H1 (cell line): ENCODE measurements at regions not wholly inside any gene's neighbourhood (a gene's known extent, or its start where the extent isn't known, plus 50 kb on each side); places are given as distances from the start of the nearest gene placed in this dataset.

Source experiments
- CTCF ChIA-PET: fragments of 300-600 bp; sonication (Branson Sonifier 250); formaldehyde crosslinking; loops from one replicate; lab custom pipeline; 2021; ENCODE audit not compliant: partially characterized antibody; lab: Charles Lee
- POLR2A ChIA-PET: fragments of 300-600 bp; sonication (Branson Sonifier 250); formaldehyde crosslinking; loops from one replicate; lab custom pipeline; 2021; ENCODE audit warnings: inconsistent platforms; ENCODE audit not compliant: partially characterized antibody; lab: Charles Lee
- DNase-seq, 2 experiments: peaks; one replicate each; pipeline versions ENCODE4 v3.0.0 to v3.0.0-alpha.2; 2010 to 2022; ENCODE audit warnings: low spot score in 2 of 2, low read depth in 1 of 2, mixed read lengths in 1 of 2
- FAIRE-seq: peaks from 2 replicates; lab custom pipeline; 2011; peaks lifted over from hg19 to GRCh38; lab: Jason Lieb, UNC
- H2AFZ ChIP-seq: 2 replicates; pipeline ENCODE4 v1.8.1; 2012; ENCODE audit warnings: low read length, inconsistent platforms
- H2AK5ac ChIP-seq: 2 replicates; pipeline ENCODE4 v1.6.1; 2013; ENCODE audit warnings: low read depth, low read length
- H2BK120ac ChIP-seq: replicated peaks from 2 replicates; pipeline ENCODE3; 2013; ENCODE audit warnings: low read depth, low read length, inconsistent platforms
- H2BK12ac ChIP-seq: 2 replicates; pipeline ENCODE4 v1.6.1; 2013; ENCODE audit warnings: low read depth, low read length
- H2BK15ac ChIP-seq: 2 replicates; pipeline ENCODE4 v1.6.1; 2013; ENCODE audit warnings: low read length
- H2BK20ac ChIP-seq: 2 replicates; pipeline ENCODE4 v1.6.1; 2013; ENCODE audit warnings: low read length
- H2BK5ac ChIP-seq: 2 replicates; pipeline ENCODE4 v1.6.1; 2013; ENCODE audit warnings: low read depth, low read length
- H3K14ac ChIP-seq: 2 replicates; pipeline ENCODE4 v1.6.1; 2013; ENCODE audit warnings: inconsistent platforms; ENCODE audit not compliant: insufficient read length
- H3K18ac ChIP-seq: 2 replicates; pipeline ENCODE4 v1.6.1; 2013; ENCODE audit warnings: low read length; ENCODE audit errors: extremely low read depth
- H3K23ac ChIP-seq: 2 replicates; pipeline ENCODE4 v1.6.1; 2013; ENCODE audit warnings: inconsistent platforms; ENCODE audit not compliant: insufficient read length
- H3K23me2 ChIP-seq: 2 replicates; pipeline ENCODE4 v1.6.1; 2013; ENCODE audit warnings: low read depth, low read length
- H3K27ac ChIP-seq: 2 replicates; pipeline ENCODE4 v1.6.1; 2011; ENCODE audit warnings: low read depth, low read length, inconsistent platforms
- H3K27me3 ChIP-seq, 4 experiments: replicated peaks in 1 of 4; 1 replicate in 1 of 4; 2 replicates in 3 of 4; pipeline versions ENCODE4 v1.6.1 to v1.8.1; 2011 to 2013; ENCODE audit warnings: low read length in 3 of 4, mild to moderate bottlenecking in 3 of 4, inconsistent platforms in 2 of 4, mixed read lengths in 2 of 4, moderate library complexity in 1 of 4; ENCODE audit not compliant: control insufficient read depth in 3 of 4, insufficient read depth in 3 of 4; ENCODE audit errors: extremely low read depth in 1 of 4
- H3K36me3 ChIP-seq, 4 experiments: 2 replicates each; pipeline versions ENCODE4 v1.6.1 to v1.8.1; 2011 to 2013; ENCODE audit warnings: mild to moderate bottlenecking in 4 of 4, low read length in 3 of 4, moderate library complexity in 2 of 4, control low read depth in 1 of 4, inconsistent platforms in 1 of 4; ENCODE audit not compliant: insufficient read depth in 4 of 4, control insufficient read depth in 2 of 4
- H3K4ac ChIP-seq: replicated peaks from 2 replicates; pipeline ENCODE3; 2013; ENCODE audit warnings: low read length, low read depth, mixed read lengths, inconsistent platforms; ENCODE audit not compliant: insufficient read length
- H3K4me1 ChIP-seq, 4 experiments: replicated peaks in 1 of 4; 1 replicate in 1 of 4; 2 replicates in 3 of 4; pipeline versions ENCODE4 v1.6.1 to v1.8.1; 2011 to 2013; ENCODE audit warnings: low read length in 3 of 4, inconsistent platforms in 2 of 4, mixed read lengths in 1 of 4; ENCODE audit not compliant: insufficient read depth in 4 of 4, control insufficient read depth in 3 of 4
- H3K4me2 ChIP-seq, 2 experiments: 2 replicates each; pipeline versions ENCODE4 v1.6.1 to v1.8.1; 2011 to 2013; ENCODE audit warnings: low read depth in 2 of 2, low read length in 2 of 2, control low read depth in 1 of 2, inconsistent platforms in 1 of 2, mild to moderate bottlenecking in 1 of 2; ENCODE audit not compliant: insufficient read depth in 1 of 2
- H3K4me3 ChIP-seq, 4 experiments: fragments of 200-600, 300-600 bp in 1 of 4; sonication (generic), shearing (Covaris generic), sonication (Bioruptor Twin) in 1 of 4; 2 replicates each; pipeline versions ENCODE4 v1.5.1 to v1.8.1; 2011 to 2016; ENCODE audit warnings: low read length in 4 of 4, low read depth in 3 of 4, control low read depth in 2 of 4, inconsistent platforms in 2 of 4, mild to moderate bottlenecking in 2 of 4, mixed read lengths in 1 of 4, moderate library complexity in 1 of 4; ENCODE audit not compliant: insufficient read depth in 2 of 4; ENCODE audit errors: extremely low read depth in 1 of 4
- H3K56ac ChIP-seq: replicated peaks from 2 replicates; pipeline ENCODE3; 2013; ENCODE audit warnings: low read depth, mild to moderate bottlenecking, mixed read lengths, low read length, inconsistent platforms; ENCODE audit not compliant: insufficient read length
- H3K79me1 ChIP-seq: 2 replicates; pipeline ENCODE4 v1.6.1; 2013; ENCODE audit warnings: low read depth, low read length, control low read depth
- H3K79me2 ChIP-seq, 2 experiments: 2 replicates each; pipeline versions ENCODE4 v1.6.1 to v1.8.1; 2012 to 2013; ENCODE audit warnings: low read length in 2 of 2, mild to moderate bottlenecking in 2 of 2, inconsistent platforms in 1 of 2; ENCODE audit not compliant: insufficient read depth in 2 of 2, control insufficient read depth in 1 of 2
- H3K9ac ChIP-seq, 4 experiments: replicated peaks in 1 of 4; 1 replicate in 1 of 4; 2 replicates in 3 of 4; pipeline versions ENCODE4 v1.6.1 to v1.8.1; 2011 to 2013; ENCODE audit warnings: low read depth in 3 of 4, low read length in 3 of 4, control low read depth in 2 of 4, mild to moderate bottlenecking in 2 of 4, moderate library complexity in 2 of 4, inconsistent platforms in 1 of 4; ENCODE audit errors: extremely low read depth in 1 of 4
- H3K9me3 ChIP-seq, 2 experiments: 2 replicates each; pipeline versions ENCODE4 v1.6.1 to v1.8.1; 2012 to 2013; ENCODE audit warnings: mild to moderate bottlenecking in 2 of 2, moderate library complexity in 2 of 2, control low read depth in 1 of 2, inconsistent platforms in 1 of 2, low read depth in 1 of 2, low read length in 1 of 2, mixed read lengths in 1 of 2; ENCODE audit not compliant: insufficient read depth in 2 of 2
- H4K20me1 ChIP-seq, 2 experiments: replicated peaks in 1 of 2; 2 replicates each; pipeline versions ENCODE3 to v1.8.1; 2011 to 2013; ENCODE audit warnings: inconsistent platforms in 2 of 2, low read length in 2 of 2, mild to moderate bottlenecking in 1 of 2; ENCODE audit not compliant: insufficient read depth in 2 of 2, control insufficient read depth in 1 of 2
- H4K5ac ChIP-seq: 2 replicates; pipeline ENCODE4 v1.6.1; 2013; ENCODE audit warnings: low read length, low read depth, mixed read lengths, inconsistent platforms; ENCODE audit not compliant: insufficient read length
- H4K8ac ChIP-seq: 2 replicates; pipeline ENCODE4 v1.8.0; 2013; ENCODE audit warnings: mild to moderate bottlenecking, moderate library complexity, low read length, inconsistent platforms; ENCODE audit not compliant: insufficient read depth; ENCODE audit errors: extremely low read depth
- H4K91ac ChIP-seq: replicated peaks from 2 replicates; pipeline ENCODE3; 2013; ENCODE audit warnings: low read length, mixed read lengths, inconsistent platforms; ENCODE audit not compliant: insufficient read length
- CBX5 ChIP-seq: fragments of 300-800, 300-1000 bp; sonication (generic); IDR thresholded peaks from 2 replicates; pipeline ENCODE4 v1.7.1; 2016; ENCODE audit warnings: antibody characterized with exemption, low read length, low read depth
- CTBP2 ChIP-seq: IDR thresholded peaks from 2 replicates; pipeline ENCODE4 v1.7.0; 2011; ENCODE audit warnings: borderline replicate concordance, mild to moderate bottlenecking, moderate library complexity, mixed read lengths, low read length; ENCODE audit not compliant: insufficient read depth, insufficient read length
- FOSL1 ChIP-seq: IDR thresholded peaks from 2 replicates; pipeline ENCODE4 v1.6.1; 2011; ENCODE audit warnings: mild to moderate bottlenecking, low read depth, low read length, moderate library complexity; ENCODE audit not compliant: insufficient read depth
- GTF2F1 ChIP-seq: IDR thresholded peaks from 2 replicates; pipeline ENCODE4 v1.6.1; 2012; ENCODE audit warnings: low read depth, low read length, improper control_type of control experiment, borderline replicate concordance
- JUND ChIP-seq: IDR thresholded peaks from 2 replicates; pipeline ENCODE4 v1.6.1; 2011; ENCODE audit warnings: mild to moderate bottlenecking, improper control_type of control experiment, low read length
- MAFK ChIP-seq: IDR thresholded peaks from 2 replicates; pipeline ENCODE4 v1.6.1; 2012; ENCODE audit warnings: low read depth, mild to moderate bottlenecking, improper control_type of control experiment, low read length
- NRF1 ChIP-seq: IDR thresholded peaks from 2 replicates; pipeline ENCODE4 v1.6.1; 2011; ENCODE audit warnings: mild to moderate bottlenecking, low read depth, low read length, improper control_type of control experiment
- POLR2A ChIP-seq, 2 experiments: IDR thresholded peaks; 1 replicate in 1 of 2; 2 replicates in 1 of 2; pipeline ENCODE4 v1.6.1; 2011; ENCODE audit warnings: low read depth in 2 of 2, low read length in 2 of 2, mild to moderate bottlenecking in 2 of 2; ENCODE audit errors: control extremely low read depth in 1 of 2
- SIN3A ChIP-seq, 2 experiments: IDR thresholded peaks in 1 of 2; conservative IDR thresholded peaks in 1 of 2; 2 replicates each; pipeline ENCODE4 v1.6.1; 2011 to 2012; ENCODE audit warnings: low read length in 2 of 2, improper control_type of control experiment in 1 of 2, low read depth in 1 of 2, mild to moderate bottlenecking in 1 of 2
- SIRT6 ChIP-seq: IDR thresholded peaks from one replicate; pipeline ENCODE4 v1.7.1; 2012; ENCODE audit warnings: low read length, inconsistent platforms
- SP1 ChIP-seq: IDR thresholded peaks from 2 replicates; pipeline ENCODE4 v1.6.1; 2011; ENCODE audit warnings: low read depth, low read length
- SRF ChIP-seq: IDR thresholded peaks from 2 replicates; pipeline ENCODE4 v1.6.1; 2011; ENCODE audit warnings: mild to moderate bottlenecking, low read depth, low read length, moderate library complexity
- TCF12 ChIP-seq: IDR thresholded peaks from 2 replicates; pipeline ENCODE4 v1.6.1; 2011; ENCODE audit warnings: low read depth, mild to moderate bottlenecking, low read length
- YY1 ChIP-seq: IDR thresholded peaks from 2 replicates; pipeline ENCODE4 v1.6.1; 2011; ENCODE audit warnings: low read depth, mild to moderate bottlenecking, low read length
- TF ChIP-seq, protein P1 (sequence below), 3 experiments: IDR thresholded peaks; 1 replicate in 2 of 3; 2 replicates in 1 of 3; pipeline versions ENCODE4 v1.5.1 to v1.6.1; 2011; ENCODE audit warnings: low read length in 3 of 3, mild to moderate bottlenecking in 3 of 3, inconsistent platforms in 2 of 3, low read depth in 1 of 3, moderate library complexity in 1 of 3; ENCODE audit not compliant: insufficient read depth in 1 of 3; ENCODE audit errors: control extremely low read depth in 1 of 3

DNA sequence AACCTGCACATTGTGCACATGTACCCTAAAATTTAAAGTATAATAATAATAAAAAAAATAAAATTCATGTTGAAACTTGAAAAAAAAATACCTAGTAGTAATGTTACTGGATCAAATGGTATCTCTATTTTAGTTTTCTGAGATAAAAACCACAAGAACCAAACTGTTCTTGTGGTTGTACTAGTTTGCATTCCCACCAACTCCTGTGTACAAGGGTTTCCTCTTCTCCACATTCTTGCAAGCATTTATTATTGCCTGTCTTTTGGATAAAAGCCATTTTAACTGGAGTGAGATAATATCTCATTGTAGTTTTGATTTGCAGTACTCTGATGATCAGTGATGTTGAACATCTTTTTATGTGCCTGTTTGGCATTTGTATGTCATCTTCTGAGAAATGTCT is 177.7 kb downstream of the KIF20B start:
- peaks cover 3 to 4% of the 10 kb centered on the region in 2 experiments; a peak in 1 of 4 replicates for H3K9me3 ChIP-seq
- no peak overlapping the region for H3K4me2 ChIP-seq
- H3K4ac ChIP-seq: no peak overlapping the region
- DNase-seq (no peak), FAIRE-seq (no peak)
- H4K91ac ChIP-seq: no peak overlapping the region
- no peak overlapping the region for H2BK120ac ChIP-seq
- no peaks in the 10 kb centered on the region for H3K4me1 ChIP-seq
- no peak overlapping the region for H2AK5ac ChIP-seq
- H3K9ac ChIP-seq: no peak overlapping the region
- POLR2A ChIA-PET: no interaction called here
- no peak overlapping the region for H3K23ac ChIP-seq
- H2BK20ac ChIP-seq: no peak overlapping the region
- H2BK12ac ChIP-seq: no peak overlapping the region
- no peak overlapping the region for H3K18ac ChIP-seq
- no peak overlapping the region for H3K27ac ChIP-seq
- no peaks in the 10 kb centered on the region for H3K27me3 ChIP-seq
- H4K5ac ChIP-seq: no peak overlapping the region
- H3K23me2 ChIP-seq: no peaks in the 10 kb centered on the region; the same call in 1 of the 2 replicates
- no peak overlapping the region for H3K56ac ChIP-seq
- no peaks in the 10 kb centered on the region for H3K79me1 ChIP-seq
- no peak overlapping the region for H2AFZ ChIP-seq
- no peak overlapping the region for H3K14ac ChIP-seq
- no peak overlapping the region for H2BK15ac ChIP-seq
- H3K4me3 ChIP-seq: no peak overlapping the region
- CTCF ChIA-PET: interaction anchor here (0.9 kb wide), 1 partner anchor 343 kb away, joined by 3 read pairs; no protein-coding TSS in a partner anchor
- no peaks in the 10 kb centered on the region for H3K36me3 ChIP-seq
- H3K79me2 ChIP-seq: no peaks in the 10 kb centered on the region
- H4K20me1 ChIP-seq: no peaks in the 10 kb centered on the region
- H4K8ac ChIP-seq: no peak overlapping the region
- H2BK5ac ChIP-seq: no peak overlapping the region
- TF ChIP-seq CBX5: no peak
- no peak for TF ChIP-seq YY1
- no peak for TF ChIP-seq NRF1
- TF ChIP-seq SRF: no peak
- no peak for TF ChIP-seq SP1
- TF ChIP-seq, protein P1, sequence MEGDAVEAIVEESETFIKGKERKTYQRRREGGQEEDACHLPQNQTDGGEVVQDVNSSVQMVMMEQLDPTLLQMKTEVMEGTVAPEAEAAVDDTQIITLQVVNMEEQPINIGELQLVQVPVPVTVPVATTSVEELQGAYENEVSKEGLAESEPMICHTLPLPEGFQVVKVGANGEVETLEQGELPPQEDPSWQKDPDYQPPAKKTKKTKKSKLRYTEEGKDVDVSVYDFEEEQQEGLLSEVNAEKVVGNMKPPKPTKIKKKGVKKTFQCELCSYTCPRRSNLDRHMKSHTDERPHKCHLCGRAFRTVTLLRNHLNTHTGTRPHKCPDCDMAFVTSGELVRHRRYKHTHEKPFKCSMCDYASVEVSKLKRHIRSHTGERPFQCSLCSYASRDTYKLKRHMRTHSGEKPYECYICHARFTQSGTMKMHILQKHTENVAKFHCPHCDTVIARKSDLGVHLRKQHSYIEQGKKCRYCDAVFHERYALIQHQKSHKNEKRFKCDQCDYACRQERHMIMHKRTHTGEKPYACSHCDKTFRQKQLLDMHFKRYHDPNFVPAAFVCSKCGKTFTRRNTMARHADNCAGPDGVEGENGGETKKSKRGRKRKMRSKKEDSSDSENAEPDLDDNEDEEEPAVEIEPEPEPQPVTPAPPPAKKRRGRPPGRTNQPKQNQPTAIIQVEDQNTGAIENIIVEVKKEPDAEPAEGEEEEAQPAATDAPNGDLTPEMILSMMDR (IDR thresholded peaks at IDR 0.05; ENCODE audit: control extremely low read depth in 1 of 3, insufficient read depth in 1 of 3, low read depth in 1 of 3, low read length in 3 of 3): no peak
- TF ChIP-seq FOSL1: no peak
- TF ChIP-seq CTBP2: no peak
- no peak for TF ChIP-seq JUND
- TF ChIP-seq SIN3A (conservative IDR thresholded peaks at IDR 0.05 in 1 of 2, IDR thresholded peaks at IDR 0.05 in 1 of 2; ENCODE audit: low read depth in 1 of 2, low read length in 2 of 2): no peak
- TF ChIP-seq POLR2A (IDR thresholded peaks at IDR 0.05; ENCODE audit: control extremely low read depth in 1 of 2, low read depth in 2 of 2, low read length in 2 of 2): no peak
- TF ChIP-seq MAFK: no peak
- TF ChIP-seq TCF12: no peak
- no peak for TF ChIP-seq SIRT6
- TF ChIP-seq GTF2F1: no peak
